ENCODE measurements at regions not wholly inside any gene's neighbourhood (a gene's known extent, or its start where the extent isn't known, plus 50 kb on each side); places are given as distances from the start of the nearest gene placed in this dataset.
"Not testable (repeated sequence)": the region's sequence is repeated elsewhere in the genome, so short reads cannot be mapped to it uniquely, and the experiment has no call there.

- DNase-seq (ENCODE audit: low spot score in 2 of 2) = no peak
- intact Hi-C loops (cut with DNase I; ENCODE audit: low total_unique reads) = no loop called here
- TF ChIP-seq POLR2A (IDR thresholded peaks at IDR 0.05) = no peak
- no peak for TF ChIP-seq CTCF (IDR thresholded peaks at IDR 0.05)
- H3K4me3 ChIP-seq (ENCODE audit: low read depth, poor library complexity, severe bottlenecking) = no peak overlapping the region
- 79 to 83% methylated on average over 3 of the region's 3 CpGs for WGBS, 2 donors
These were observed 1714.1 kb downstream of the BRINP3 start for GRCh38 chr1:188763541-188763940.

- intact Hi-C loops (cut with DNase I; ENCODE audit: low total_unique reads) = no loop called here
- WGBS, 2 donors = 90 to 92% methylated on average over 11 of the region's 11 CpGs
- TF ChIP-seq POLR2A (IDR thresholded peaks at IDR 0.05) (no peak), CTCF (IDR thresholded peaks at IDR 0.05) (no peak)
- H3K4me3 ChIP-seq (ENCODE audit: low read depth, poor library complexity, severe bottlenecking) = no peak overlapping the region
- no peak for DNase-seq (ENCODE audit: low spot score in 2 of 2)
These were observed 1708.5 kb downstream of the BRINP3 start for GRCh38 chr1:188769181-188769580.

- 85 to 92% methylated on average over 1 of the region's 1 CpG for WGBS, 2 donors
- no peak overlapping the region for H3K4me3 ChIP-seq (ENCODE audit: low read depth, poor library complexity, severe bottlenecking)
- DNase-seq (ENCODE audit: low spot score in 2 of 2) = no peak
- intact Hi-C loops (cut with DNase I; ENCODE audit: low total_unique reads) = no loop called here
- no peak for TF ChIP-seq POLR2A (IDR thresholded peaks at IDR 0.05)
- TF ChIP-seq CTCF (IDR thresholded peaks at IDR 0.05) = no peak
These were observed 1707.7 kb downstream of the BRINP3 start for GRCh38 chr1:188769936-188770335.

- no peak overlapping the region for H3K4me3 ChIP-seq (ENCODE audit: low read depth, poor library complexity, severe bottlenecking)
- DNase-seq (ENCODE audit: low spot score in 2 of 2) = no peak
- TF ChIP-seq POLR2A (IDR thresholded peaks at IDR 0.05) (no peak), CTCF (IDR thresholded peaks at IDR 0.05) (no peak)
- intact Hi-C loops (cut with DNase I; ENCODE audit: low total_unique reads) = no loop called here
- WGBS, 2 donors = 40 to 44% methylated on average over 2 of the region's 2 CpGs
These were observed 1699.1 kb downstream of the BRINP3 start for GRCh38 chr1:188778578-188778977.

- WGBS, 2 donors = 63 to 64% methylated on average over 6 of the region's 6 CpGs
- no peak for TF ChIP-seq CTCF (IDR thresholded peaks at IDR 0.05)
- no peak for TF ChIP-seq POLR2A (IDR thresholded peaks at IDR 0.05)
- H3K4me3 ChIP-seq (ENCODE audit: low read depth, poor library complexity, severe bottlenecking) = no peak overlapping the region
- intact Hi-C loops (cut with DNase I; ENCODE audit: low total_unique reads) = no loop called here
- no peak for DNase-seq (ENCODE audit: low spot score in 2 of 2)
These were observed 1695.3 kb downstream of the BRINP3 start for GRCh38 chr1:188782220-188782841.

- DNase-seq (ENCODE audit: low spot score in 2 of 2) = no peak
- intact Hi-C loops (cut with DNase I; ENCODE audit: low total_unique reads) = no loop called here
- H3K4me3 ChIP-seq (ENCODE audit: low read depth, poor library complexity, severe bottlenecking) = no peak overlapping the region
- no peak for TF ChIP-seq CTCF (IDR thresholded peaks at IDR 0.05)
- TF ChIP-seq POLR2A (IDR thresholded peaks at IDR 0.05) = no peak
These were observed 1682.7 kb downstream of the BRINP3 start for GRCh38 chr1:188794969-188795368.

GRCh38 chr1:188812153-188812552, 1665.5 kb downstream of the BRINP3 start:
- H3K4me3 ChIP-seq (ENCODE audit: low read depth, poor library complexity, severe bottlenecking); DNase-seq (ENCODE audit: low spot score in 2 of 2); intact Hi-C loops (cut with DNase I; ENCODE audit: low total_unique reads): not testable (repeated sequence)
- 75 to 77% methylated on average over 2 of the region's 2 CpGs for WGBS, 2 donors

GRCh38 chr1:188812836-188813573, 1664.7 kb downstream of the BRINP3 start:
- WGBS, 2 donors = 91% methylated on average over 26 to 33 of the region's 39 CpGs
- intact Hi-C loops (cut with DNase I; ENCODE audit: low total_unique reads); DNase-seq (ENCODE audit: low spot score in 2 of 2); H3K4me3 ChIP-seq (ENCODE audit: low read depth, poor library complexity, severe bottlenecking): not testable (repeated sequence)
